ENCODE measurements at regions not wholly inside any gene's neighbourhood (a gene's known extent, or its start where the extent isn't known, plus 50 kb on each side); places are given as distances from the start of the nearest gene placed in this dataset.

GRCh38 chr2:31654241-31654640 lies 73.5 kb upstream of the SRD5A2 start:
- Histone ChIP-seq H3K9ac (ENCODE audit: low read depth, low read length) (no peak overlapping the region), H3K27me3 (ENCODE audit: control insufficient read depth, insufficient read depth, low read length) (no peaks in the 10 kb centered on the region), H4K8ac (ENCODE audit: low read depth in 2 of 2, low read length in 2 of 2) (no peak overlapping the region), H3K27ac (ENCODE audit: insufficient read depth, low read length) (no peak overlapping the region), H3K4me1 (ENCODE audit: control insufficient read depth, insufficient read depth, low read length) (no peaks in the 10 kb centered on the region), H3K23ac (ENCODE audit: low read depth, low read length) (no peak overlapping the region), H3K18ac (ENCODE audit: low read depth, low read length) (no peak overlapping the region), H4K20me1 (ENCODE audit: insufficient read depth, low read length) (no peaks in the 10 kb centered on the region), H3K36me3 (ENCODE audit: control insufficient read depth, insufficient read depth, low read length) (no peaks in the 10 kb centered on the region), H3K14ac (replicated peaks; ENCODE audit: low read depth, low read length) (no peak overlapping the region), H4K91ac (ENCODE audit: insufficient read depth, low read depth, low read length) (no peak overlapping the region), H2BK20ac (ENCODE audit: low read depth, low read length) (no peak overlapping the region), H4K5ac (ENCODE audit: low read depth, low read length) (no peak overlapping the region), H3K4ac (ENCODE audit: low read depth, low read length) (no peak overlapping the region), H2BK15ac (ENCODE audit: low read depth, low read length) (no peak overlapping the region), H3K9me3 (ENCODE audit: control insufficient read depth, insufficient read depth, low read length) (no peaks in the 10 kb centered on the region), H3K4me3 (ENCODE audit: insufficient read depth, low read depth, low read length) (no peak overlapping the region), H3K9me1 (ENCODE audit: insufficient read depth, low read length) (no peaks in the 10 kb centered on the region), H2AFZ (replicated peaks; ENCODE audit: low read length, poor library complexity) (no peak overlapping the region), H2AK9ac (replicated peaks; ENCODE audit: low read depth, low read length, poor library complexity) (no peak overlapping the region), H3K56ac (ENCODE audit: extremely low read depth, insufficient read depth, low read length) (no peak overlapping the region), H2BK120ac (ENCODE audit: low read depth, low read length) (no peak overlapping the region), H3K4me2 (ENCODE audit: low read depth, low read length) (no peak overlapping the region), H2AK5ac (ENCODE audit: low read depth, low read length) (no peak overlapping the region), H3K79me1 (ENCODE audit: low read depth in 1 of 2, low read length in 2 of 2) (no peaks in the 10 kb centered on the region), H2BK5ac (ENCODE audit: low read depth, low read length, poor library complexity, severe bottlenecking) (no peak overlapping the region)
- 38% methylated on average over 1 of the region's 2 CpGs; no CpG with 5 or more reads in 1 of the 2 experiments for WGBS, 2 experiments (ENCODE audit: extremely low coverage in 2 of 2, insufficient read length in 1 of 2)
- no peak for TF ChIP-seq CTCF (conservative IDR thresholded peaks at IDR 0.05; ENCODE audit: low read depth, low read length)
- no peak for TF ChIP-seq RFX5 (IDR thresholded peaks at IDR 0.05; ENCODE audit: low read depth, low read length)
- TF ChIP-seq MAZ (IDR thresholded peaks at IDR 0.05; ENCODE audit: borderline replicate concordance, low read depth, low read length) = no peak
- no peak for TF ChIP-seq SMC3 (IDR thresholded peaks at IDR 0.05; ENCODE audit: low read depth, low read length)
- TF ChIP-seq MAFK (IDR thresholded peaks at IDR 0.05; ENCODE audit: low read depth, low read length) = no peak
- TF ChIP-seq FOS (IDR thresholded peaks at IDR 0.05; ENCODE audit: low read depth, low read length) = no peak
- no peak for TF ChIP-seq NFE2L2 (IDR thresholded peaks at IDR 0.05; ENCODE audit: low read depth, low read length)
- no peak for TF ChIP-seq CHD1 (IDR thresholded peaks at IDR 0.05; ENCODE audit: low read depth, low read length)
- no peak for TF ChIP-seq POLR2A (IDR thresholded peaks at IDR 0.05; ENCODE audit: low read depth, low read length)
- TF ChIP-seq CEBPB (IDR thresholded peaks at IDR 0.05; ENCODE audit: low read depth, low read length) = no peak
- no peak for TF ChIP-seq RCOR1 (IDR thresholded peaks at IDR 0.05; ENCODE audit: insufficient replicate concordance, low read length)
- TF ChIP-seq BHLHE40 (IDR thresholded peaks at IDR 0.05; ENCODE audit: low read depth, low read length) = no peak
- TF ChIP-seq USF2 (IDR thresholded peaks at IDR 0.05; ENCODE audit: low read depth, low read length) = no peak
- TF ChIP-seq RAD21 (IDR thresholded peaks at IDR 0.05; ENCODE audit: low read length) = no peak
- TF ChIP-seq ELK1 (IDR thresholded peaks at IDR 0.05; ENCODE audit: borderline replicate concordance, low read depth, low read length) = no peak
- no peak for TF ChIP-seq MXI1 (IDR thresholded peaks at IDR 0.05; ENCODE audit: borderline replicate concordance, low read depth, low read length)
- intact Hi-C loops (cut with micrococcal nuclease) (no loop called here), dilution Hi-C loops (cut with HindIII; ENCODE audit: low sequenced_read_pairs, unreplicated experiment) (no loop called here), in situ Hi-C loops (cut with MboI; ENCODE audit: low sequenced_read_pairs) (no loop called here)
- ATAC-seq (ENCODE audit: low read depth) = no peak
- DNase-seq = no peak
- ChIA-PET CTCF (no interaction called here), POLR2A (ENCODE audit: unreplicated experiment) (no interaction called here)
- BruUV-seq (replicated peaks) = no TSS peak

All from IMR-90 (cell line).